IMR-90 (cell line): ENCODE measurements at regions not wholly inside any gene's neighbourhood (a gene's known extent, or its start where the extent isn't known, plus 50 kb on each side); places are given as distances from the start of the nearest gene placed in this dataset.

Experiments
- BHLHE40 ChIP-seq: fragments of 150-350 bp; IDR thresholded peaks from 2 replicates; pipeline ENCODE4 v1.6.1; 2016; ENCODE audit warnings: mild to moderate bottlenecking, low read depth, low read length
- CEBPB ChIP-seq: IDR thresholded peaks from 2 replicates; pipeline ENCODE4 v1.6.1; 2012; ENCODE audit warnings: low read depth, low read length, improper control_type of control experiment
- CHD1 ChIP-seq: IDR thresholded peaks from 2 replicates; pipeline ENCODE4 v1.6.1; 2012; ENCODE audit warnings: low read depth, low read length, improper control_type of control experiment
- CTCF ChIP-seq: conservative IDR thresholded peaks from 2 replicates; pipeline ENCODE4 v1.5.1; 2012; ENCODE audit warnings: mild to moderate bottlenecking, low read depth, low read length, improper control_type of control experiment
- FOS ChIP-seq: fragments of 150-350 bp; IDR thresholded peaks from 2 replicates; pipeline ENCODE4 v1.6.1; 2016; ENCODE audit warnings: low read depth, low read length
- MAFK ChIP-seq: IDR thresholded peaks from 2 replicates; pipeline ENCODE4 v1.6.1; 2012; ENCODE audit warnings: low read depth, low read length, improper control_type of control experiment
- MXI1 ChIP-seq: IDR thresholded peaks from 2 replicates; pipeline ENCODE4 v1.6.1; 2012; ENCODE audit warnings: low read depth, mild to moderate bottlenecking, low read length, moderate library complexity, borderline replicate concordance
- POLR2A ChIP-seq: IDR thresholded peaks from 2 replicates; pipeline ENCODE4 v1.6.1; 2012; ENCODE audit warnings: mild to moderate bottlenecking, low read depth, low read length
- RAD21 ChIP-seq: IDR thresholded peaks from 2 replicates; pipeline ENCODE4 v1.6.1; 2012; ENCODE audit warnings: low read length, improper control_type of control experiment
- RCOR1 ChIP-seq: IDR thresholded peaks from 2 replicates; pipeline ENCODE4 v1.6.1; 2012; ENCODE audit warnings: mild to moderate bottlenecking, low read length, improper control_type of control experiment; ENCODE audit not compliant: insufficient replicate concordance
- SMC3 ChIP-seq: fragments of 150-350 bp; IDR thresholded peaks from 2 replicates; pipeline ENCODE4 v1.6.1; 2016; ENCODE audit warnings: low read depth, mild to moderate bottlenecking, antibody characterized with exemption, low read length, moderate library complexity
- USF2 ChIP-seq: fragments of 150-350 bp; IDR thresholded peaks from 2 replicates; pipeline ENCODE4 v1.6.1; 2017; ENCODE audit warnings: mild to moderate bottlenecking, antibody characterized with exemption, low read length, low read depth

GRCh38 chrX:93875621-93876282 lies 201.7 kb downstream of the FAM133A start:
- TF ChIP-seq CTCF: no peak
- TF ChIP-seq BHLHE40: no peak
- TF ChIP-seq RAD21: no peak
- no peak for TF ChIP-seq USF2
- no peak for TF ChIP-seq MAFK
- no peak for TF ChIP-seq MXI1
- no peak for TF ChIP-seq POLR2A
- TF ChIP-seq FOS: no peak
- no peak for TF ChIP-seq CEBPB
- no peak for TF ChIP-seq RCOR1
- no peak for TF ChIP-seq CHD1
- no peak for TF ChIP-seq SMC3
